HUES48 (cell line): ENCODE measurements at regions not wholly inside any gene's neighbourhood (a gene's known extent, or its start where the extent isn't known, plus 50 kb on each side); places are given as distances from the start of the nearest gene placed in this dataset.

Experiments used
- H3K27ac ChIP-seq: one replicate; pipeline ENCODE4 v1.7.0; 2013; ENCODE audit warnings: low read depth, low read length, inconsistent platforms
- H3K27me3 ChIP-seq: 2 replicates; pipeline ENCODE4 v1.6.1; 2013; ENCODE audit warnings: mild to moderate bottlenecking, low read length; ENCODE audit not compliant: control insufficient read depth, insufficient read depth
- H3K36me3 ChIP-seq: 2 replicates; pipeline ENCODE4 v1.6.1; 2013; ENCODE audit warnings: low read length; ENCODE audit not compliant: control insufficient read depth, insufficient read depth
- H3K4me1 ChIP-seq: 2 replicates; pipeline ENCODE4 v1.6.1; 2013; ENCODE audit warnings: mild to moderate bottlenecking, low read length; ENCODE audit not compliant: control insufficient read depth, insufficient read depth
- H3K4me3 ChIP-seq: 2 replicates; pipeline ENCODE4 v1.5.1; 2013; ENCODE audit warnings: mild to moderate bottlenecking, low read depth, low read length
- H3K9ac ChIP-seq: 2 replicates; pipeline ENCODE4 v1.6.1; 2013; ENCODE audit warnings: mild to moderate bottlenecking, low read depth, low read length, moderate library complexity
- H3K9me3 ChIP-seq: 2 replicates; pipeline ENCODE4 v1.6.1; 2013; ENCODE audit warnings: low read length; ENCODE audit not compliant: control insufficient read depth, insufficient read depth

DNA sequence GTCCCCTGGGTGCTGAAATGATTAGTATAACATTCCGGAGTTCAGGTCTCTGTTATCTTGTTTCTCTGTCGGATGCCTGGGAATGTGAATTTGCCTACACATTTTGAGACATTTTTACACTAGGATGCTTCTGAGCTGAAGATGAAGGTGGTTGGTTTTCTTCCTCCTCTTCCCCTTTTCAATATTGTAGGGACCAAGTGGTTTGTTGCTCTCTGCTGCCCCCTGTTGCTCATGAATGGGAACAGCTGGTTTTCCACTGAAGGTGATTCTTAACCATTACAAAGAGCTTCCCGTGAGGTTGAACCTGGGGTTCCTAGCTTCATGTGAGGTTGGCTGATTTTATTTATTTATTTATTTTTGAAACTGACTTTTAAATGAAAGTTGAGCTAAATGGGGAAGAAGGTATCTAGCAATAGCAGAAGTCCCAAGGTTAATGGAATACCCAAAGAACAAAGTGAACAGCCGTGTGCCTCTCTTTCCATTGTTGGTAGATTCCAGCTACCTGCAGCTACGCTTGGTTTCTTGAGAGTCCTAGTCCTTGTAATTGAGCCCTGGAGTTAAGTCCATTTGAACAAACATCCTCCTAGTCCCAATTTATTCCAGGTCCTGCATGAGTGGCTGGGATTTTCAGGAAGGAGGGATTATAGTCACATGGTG, 983.9 kb upstream of the EEF2KMT start:
- Histone ChIP-seq H3K4me3 (no peak overlapping the region), H3K27me3 (no peaks in the 10 kb centered on the region), H3K4me1 (no peaks in the 10 kb centered on the region), H3K9ac (no peak overlapping the region), H3K27ac (no peak overlapping the region), H3K9me3 (no peaks in the 10 kb centered on the region), H3K36me3 (no peaks in the 10 kb centered on the region)

DNA sequence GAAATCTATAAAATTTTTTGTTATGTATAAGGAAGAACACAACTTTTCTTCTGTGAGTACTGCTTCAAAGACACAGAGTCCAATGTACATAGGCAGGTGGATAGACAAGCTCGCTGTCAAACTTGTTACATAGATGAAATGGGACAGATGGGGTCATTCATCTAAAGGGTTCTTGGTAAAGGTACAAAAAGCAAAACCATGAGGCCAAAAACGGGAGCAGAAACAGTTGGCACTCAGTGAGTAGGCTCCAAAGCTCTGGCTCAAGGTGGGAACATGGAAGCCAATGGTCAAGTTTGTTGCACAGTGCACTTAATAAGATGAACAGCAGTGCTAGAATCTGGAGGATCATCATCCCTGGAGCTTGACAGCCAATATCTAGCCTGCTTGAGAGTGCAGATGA, 979.0 kb upstream of the EEF2KMT start:
- H3K9me3 ChIP-seq, result peaks cover 4% of the 10 kb centered on the region; the same call in 1 of the 2 replicates
- no peak overlapping the region for H3K27ac ChIP-seq
- no peaks in the 10 kb centered on the region for H3K36me3 ChIP-seq
- no peaks in the 10 kb centered on the region for H3K27me3 ChIP-seq
- no peak overlapping the region for H3K4me3 ChIP-seq
- H3K4me1 ChIP-seq, result no peaks in the 10 kb centered on the region
- no peak overlapping the region for H3K9ac ChIP-seq

DNA sequence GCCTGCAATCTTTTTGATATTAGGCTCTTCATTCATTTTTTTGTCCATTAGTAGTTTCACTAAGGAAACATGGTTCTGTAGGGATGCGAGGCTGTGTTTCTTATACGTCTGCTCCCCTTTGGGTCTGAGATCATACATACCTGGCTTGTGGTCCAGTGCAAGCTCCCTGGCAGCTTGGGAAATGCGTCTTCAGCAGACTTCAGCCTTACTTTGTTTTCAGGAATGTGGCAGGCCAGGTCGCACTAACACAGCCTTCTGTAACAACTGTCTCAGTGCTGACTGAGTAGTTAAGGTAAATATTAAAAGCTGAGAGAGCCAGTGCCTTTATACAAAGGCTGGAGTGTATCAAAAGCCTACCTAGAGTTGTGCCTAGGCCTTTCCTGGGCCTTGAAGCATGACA, 970.5 kb upstream of the EEF2KMT start:
- Histone ChIP-seq H3K9me3 (peaks cover 4% of the 10 kb centered on the region; the same call in 1 of the 2 replicates), H3K36me3 (no peaks in the 10 kb centered on the region), H3K27ac (no peak overlapping the region), H3K4me1 (no peaks in the 10 kb centered on the region), H3K27me3 (no peaks in the 10 kb centered on the region), H3K9ac (no peak overlapping the region), H3K4me3 (no peak overlapping the region)

DNA sequence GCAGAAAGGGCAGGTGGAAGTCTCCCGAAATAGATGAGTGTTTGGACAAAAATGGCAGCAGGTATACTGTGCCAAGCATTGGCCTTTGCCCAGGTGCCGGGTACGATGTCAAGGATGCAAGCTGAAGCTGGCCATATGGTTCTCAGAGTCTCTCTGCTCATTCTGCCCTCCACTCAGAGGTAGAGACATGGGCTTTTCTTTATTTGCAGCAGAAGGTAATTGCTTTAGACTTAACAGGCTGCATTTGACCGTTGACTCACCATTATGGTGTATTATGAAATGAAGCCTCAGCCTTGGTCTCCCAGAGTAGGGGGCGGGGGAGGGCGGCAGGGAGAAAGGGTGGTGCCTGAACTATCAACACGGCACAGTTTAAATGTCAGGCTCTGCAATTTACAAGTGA, 969.1 kb upstream of the EEF2KMT start:
- H3K9me3 ChIP-seq, result no peaks in the 10 kb centered on the region
- no peaks in the 10 kb centered on the region for H3K36me3 ChIP-seq
- no peak overlapping the region for H3K27ac ChIP-seq
- no peak overlapping the region for H3K9ac ChIP-seq
- H3K4me3 ChIP-seq, result no peak overlapping the region
- H3K27me3 ChIP-seq, result no peaks in the 10 kb centered on the region
- no peaks in the 10 kb centered on the region for H3K4me1 ChIP-seq

DNA sequence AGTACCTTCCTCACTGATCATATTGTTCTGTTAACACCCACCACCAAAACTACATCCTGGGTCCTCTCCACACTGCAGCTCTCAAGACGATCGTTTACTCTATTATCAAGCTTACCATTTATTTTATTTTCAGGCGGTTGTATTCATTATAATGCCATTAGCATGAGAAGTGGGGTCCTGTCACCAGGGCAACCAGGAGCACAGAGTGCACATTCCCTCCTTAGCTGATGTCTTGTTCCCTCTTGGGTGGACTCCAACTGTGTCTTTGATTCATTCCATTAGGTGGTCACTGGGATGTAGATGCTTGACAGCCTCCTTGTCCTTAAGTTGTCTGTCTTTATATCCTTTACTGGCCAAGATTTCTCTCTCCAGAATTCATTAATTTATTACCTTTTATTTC, 965.9 kb upstream of the EEF2KMT start:
- Histone ChIP-seq H3K4me1 (no peaks in the 10 kb centered on the region), H3K27ac (no peak overlapping the region), H3K4me3 (no peak overlapping the region), H3K9me3 (no peaks in the 10 kb centered on the region), H3K9ac (no peak overlapping the region), H3K27me3 (no peaks in the 10 kb centered on the region), H3K36me3 (no peaks in the 10 kb centered on the region)

DNA sequence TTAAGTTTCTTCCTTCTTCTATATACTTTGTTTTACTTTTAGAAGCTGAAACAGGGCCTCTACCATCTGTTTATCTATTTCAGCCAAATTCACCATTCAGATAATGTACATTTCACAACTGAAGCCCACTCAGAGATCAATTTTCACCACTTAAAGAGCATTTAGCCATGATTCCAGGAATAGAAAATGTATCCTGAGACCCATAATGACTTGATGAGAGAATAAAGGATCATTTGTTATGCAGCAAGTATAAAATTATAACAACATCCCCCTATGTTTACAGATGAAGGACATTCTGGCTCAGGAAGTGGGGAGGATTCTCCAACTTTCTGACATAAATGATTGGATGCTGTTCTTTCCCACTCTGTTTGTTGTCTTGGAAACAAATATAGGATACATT, 962.1 kb upstream of the EEF2KMT start:
- no peaks in the 10 kb centered on the region for H3K9me3 ChIP-seq
- no peak overlapping the region for H3K27ac ChIP-seq
- H3K9ac ChIP-seq, result no peak overlapping the region
- no peaks in the 10 kb centered on the region for H3K36me3 ChIP-seq
- H3K4me3 ChIP-seq, result no peak overlapping the region
- no peaks in the 10 kb centered on the region for H3K4me1 ChIP-seq
- H3K27me3 ChIP-seq, result no peaks in the 10 kb centered on the region

DNA sequence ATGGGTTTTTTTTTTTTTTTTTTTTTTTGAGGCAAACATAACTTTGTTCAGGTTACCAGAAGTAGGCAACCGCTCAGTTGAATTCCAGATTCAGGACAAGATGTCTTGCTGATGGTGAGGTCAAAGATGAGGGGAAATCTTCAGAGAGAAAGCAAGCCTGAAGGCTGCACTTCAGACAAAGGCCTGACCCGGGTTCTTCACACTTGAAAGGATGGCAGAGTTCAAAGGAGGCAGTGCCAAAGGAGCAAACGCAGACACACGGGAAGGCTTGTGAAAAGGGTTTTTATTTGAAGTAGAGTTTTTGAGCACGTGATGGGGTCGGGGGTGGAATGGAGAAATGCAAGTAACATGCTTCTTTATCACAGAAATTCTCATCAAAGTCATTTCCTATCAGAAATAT, 960.2 kb upstream of the EEF2KMT start:
- Histone ChIP-seq H3K27me3 (no peaks in the 10 kb centered on the region), H3K4me1 (no peaks in the 10 kb centered on the region), H3K9me3 (no peaks in the 10 kb centered on the region), H3K4me3 (no peak overlapping the region), H3K36me3 (no peaks in the 10 kb centered on the region), H3K27ac (no peak overlapping the region), H3K9ac (no peak overlapping the region)

DNA sequence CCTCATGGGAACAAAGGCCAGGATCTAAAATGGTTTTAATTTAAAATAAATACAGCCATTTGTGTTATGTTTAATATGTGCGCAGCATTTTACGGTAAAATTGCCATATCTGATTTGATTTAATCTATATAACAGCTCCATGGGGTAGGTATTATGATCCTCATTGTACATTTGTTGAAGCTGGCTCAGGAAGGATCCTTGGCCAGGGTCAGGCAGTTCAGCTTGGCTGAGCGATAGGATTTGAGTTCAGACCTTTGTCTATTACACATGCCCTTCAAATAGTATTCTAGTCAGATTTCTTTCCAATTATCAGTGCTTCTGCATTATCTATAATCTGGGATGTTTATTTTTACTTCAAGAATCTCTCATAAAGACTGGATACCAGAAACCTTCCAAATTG, 950.4 kb upstream of the EEF2KMT start:
- H3K27ac ChIP-seq, result no peak overlapping the region
- H3K9me3 ChIP-seq, result no peaks in the 10 kb centered on the region
- H3K4me1 ChIP-seq, result peaks cover 18% of the 10 kb centered on the region

DNA sequence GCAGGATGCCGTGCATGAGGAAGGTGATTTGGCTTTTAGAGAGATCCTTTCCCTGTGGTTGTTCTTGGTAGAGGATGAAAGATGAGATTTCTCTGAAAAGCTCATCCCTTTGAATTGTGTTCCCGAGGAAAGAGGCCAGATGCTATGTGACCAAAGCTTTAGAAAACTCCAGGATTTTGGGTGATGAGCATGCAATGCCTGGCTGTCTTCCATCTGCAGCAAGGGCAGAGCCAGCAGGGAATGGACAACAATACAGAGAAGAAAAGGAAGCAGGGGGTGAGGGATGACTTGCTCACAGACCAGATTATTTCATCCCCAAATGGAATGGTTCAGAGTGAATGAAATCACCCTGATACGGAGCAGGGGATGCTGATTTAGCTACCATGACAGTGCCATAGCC, 949.7 kb upstream of the EEF2KMT start:
- Histone ChIP-seq H3K36me3 (no peaks in the 10 kb centered on the region), H3K27me3 (no peaks in the 10 kb centered on the region), H3K9me3 (no peaks in the 10 kb centered on the region), H3K4me3 (no peak overlapping the region), H3K27ac (no peak overlapping the region), H3K9ac (no peak overlapping the region), H3K4me1 (peaks cover 18% of the 10 kb centered on the region)

More for the DNA sequence above, 950.4 kb upstream of the EEF2KMT start:
- no peaks in the 10 kb centered on the region for H3K36me3 ChIP-seq
- no peak overlapping the region for H3K9ac ChIP-seq
- H3K4me3 ChIP-seq, result no peak overlapping the region
- H3K27me3 ChIP-seq, result no peaks in the 10 kb centered on the region

DNA sequence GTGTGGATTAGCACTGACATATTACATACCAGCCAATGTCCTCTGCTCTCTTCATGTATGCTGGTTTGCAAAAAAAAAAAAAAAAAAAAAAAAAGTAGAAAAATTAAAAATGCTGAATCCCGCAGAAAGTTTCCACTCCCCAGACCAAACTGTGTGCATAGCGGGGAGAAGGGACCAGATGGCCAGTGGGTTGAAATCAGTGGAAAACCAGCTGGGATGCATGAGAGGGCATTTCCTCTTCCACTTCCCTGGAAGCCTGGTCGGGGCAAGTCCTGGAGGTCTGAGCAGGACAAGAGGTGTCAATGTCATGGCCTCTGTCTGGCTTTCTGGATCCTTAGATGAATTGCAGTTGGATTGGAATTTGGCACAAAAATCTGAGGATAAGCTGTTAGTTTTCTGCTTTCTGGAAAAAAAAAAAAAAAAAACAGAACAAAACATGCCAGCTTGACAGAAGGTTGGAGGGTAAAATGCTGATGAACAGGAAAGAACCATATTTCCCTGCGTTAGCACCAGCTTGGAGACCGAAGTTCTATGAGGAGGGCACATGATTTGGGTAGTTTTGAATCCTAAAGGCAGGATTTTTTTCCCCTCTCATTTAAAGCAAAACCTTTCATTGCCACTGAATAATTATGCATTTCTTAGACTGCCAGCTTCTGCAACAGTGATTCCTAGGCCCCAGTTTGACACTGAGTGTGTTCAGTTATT, 941.5 kb upstream of the EEF2KMT start:
- Histone ChIP-seq H3K27ac (no peak overlapping the region), H3K9me3 (no peaks in the 10 kb centered on the region), H3K4me3 (no peak overlapping the region), H3K4me1 (peaks cover 11% of the 10 kb centered on the region), H3K9ac (no peak overlapping the region), H3K36me3 (no peaks in the 10 kb centered on the region), H3K27me3 (no peaks in the 10 kb centered on the region)

DNA sequence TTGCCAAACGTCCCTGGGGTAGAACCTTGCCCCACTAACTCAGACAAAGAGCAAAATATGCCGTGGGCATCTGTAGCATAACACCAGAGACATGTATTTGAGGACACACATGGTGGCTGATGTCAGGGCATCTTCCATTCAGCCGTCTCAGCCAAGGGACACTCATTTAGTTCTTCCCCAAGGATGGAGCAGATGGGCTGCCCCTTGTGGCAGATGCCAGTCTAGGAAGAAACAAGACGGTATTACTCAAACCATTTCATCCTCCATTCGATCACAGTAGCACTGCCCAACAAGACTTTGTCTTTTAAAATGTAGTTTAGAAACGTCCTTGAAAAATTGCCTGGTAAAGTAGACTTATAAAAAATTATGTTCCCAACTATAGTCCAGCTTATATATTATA, 937.6 kb upstream of the EEF2KMT start:
- no peaks in the 10 kb centered on the region for H3K9me3 ChIP-seq
- no peak overlapping the region for H3K4me3 ChIP-seq
- H3K9ac ChIP-seq, result no peak overlapping the region
- H3K4me1 ChIP-seq, result no peaks in the 10 kb centered on the region
- no peak overlapping the region for H3K27ac ChIP-seq
- no peaks in the 10 kb centered on the region for H3K36me3 ChIP-seq
- H3K27me3 ChIP-seq, result no peaks in the 10 kb centered on the region
